ENCODE measurements at regions not wholly inside any gene's neighbourhood (a gene's known extent, or its start where the extent isn't known, plus 50 kb on each side); places are given as distances from the start of the nearest gene placed in this dataset.
"Not testable (repeated sequence)": the region's sequence is repeated elsewhere in the genome, so short reads cannot be mapped to it uniquely, and the experiment has no call there.

DNA sequence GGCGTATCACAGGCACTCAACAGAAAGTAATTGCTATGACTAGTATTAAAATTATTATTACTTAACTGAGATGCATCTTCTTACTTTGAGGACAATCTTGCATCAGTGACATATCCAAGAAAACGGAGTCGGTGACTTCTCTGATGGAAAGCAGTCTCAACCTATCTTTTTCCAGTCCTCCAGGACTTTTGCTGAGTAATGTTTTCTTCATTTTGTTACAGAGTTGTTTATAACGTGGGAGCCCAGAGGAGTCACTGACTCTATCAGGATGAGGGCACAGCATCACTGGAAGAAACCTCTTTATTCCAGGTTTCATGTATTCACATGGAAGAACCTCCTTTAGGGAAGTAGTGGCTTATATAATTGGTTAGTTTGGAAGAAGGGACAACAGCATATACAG is 51.5 kb upstream of the MELK start:
- TF ChIP-seq, protein P1, sequence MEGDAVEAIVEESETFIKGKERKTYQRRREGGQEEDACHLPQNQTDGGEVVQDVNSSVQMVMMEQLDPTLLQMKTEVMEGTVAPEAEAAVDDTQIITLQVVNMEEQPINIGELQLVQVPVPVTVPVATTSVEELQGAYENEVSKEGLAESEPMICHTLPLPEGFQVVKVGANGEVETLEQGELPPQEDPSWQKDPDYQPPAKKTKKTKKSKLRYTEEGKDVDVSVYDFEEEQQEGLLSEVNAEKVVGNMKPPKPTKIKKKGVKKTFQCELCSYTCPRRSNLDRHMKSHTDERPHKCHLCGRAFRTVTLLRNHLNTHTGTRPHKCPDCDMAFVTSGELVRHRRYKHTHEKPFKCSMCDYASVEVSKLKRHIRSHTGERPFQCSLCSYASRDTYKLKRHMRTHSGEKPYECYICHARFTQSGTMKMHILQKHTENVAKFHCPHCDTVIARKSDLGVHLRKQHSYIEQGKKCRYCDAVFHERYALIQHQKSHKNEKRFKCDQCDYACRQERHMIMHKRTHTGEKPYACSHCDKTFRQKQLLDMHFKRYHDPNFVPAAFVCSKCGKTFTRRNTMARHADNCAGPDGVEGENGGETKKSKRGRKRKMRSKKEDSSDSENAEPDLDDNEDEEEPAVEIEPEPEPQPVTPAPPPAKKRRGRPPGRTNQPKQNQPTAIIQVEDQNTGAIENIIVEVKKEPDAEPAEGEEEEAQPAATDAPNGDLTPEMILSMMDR (IDR thresholded peaks at IDR 0.05; ENCODE audit: low read depth, low read length, missing control alignments), result no peak
- no peak overlapping the region for H3K4me3 ChIP-seq (replicated peaks; ENCODE audit: low read depth, low read length)
- no peak for DNase-seq (ENCODE audit: extremely low read depth, low read depth)

DNA sequence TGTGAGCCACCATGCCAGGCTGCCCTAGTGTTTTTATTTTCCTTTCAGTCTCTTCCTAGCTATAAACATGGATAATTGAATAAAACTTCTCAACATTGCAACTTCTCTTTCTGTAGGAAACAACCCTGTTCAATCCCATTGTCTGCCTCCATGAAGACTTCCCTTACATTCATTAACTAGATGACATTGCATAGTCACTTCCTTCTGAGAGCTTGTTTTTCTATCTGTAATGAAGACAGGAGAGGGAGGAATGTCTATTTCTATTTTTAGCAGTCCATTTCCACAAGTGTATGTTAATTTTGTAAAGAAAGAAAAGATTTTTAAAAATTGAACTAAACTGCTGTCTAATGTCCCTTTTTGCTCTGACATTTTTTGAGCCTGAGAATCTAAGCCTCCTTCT is 55.6 kb upstream of the MELK start:
- TF ChIP-seq, protein P1 (IDR thresholded peaks at IDR 0.05; ENCODE audit: low read depth, low read length, missing control alignments), result no peak
- no peak overlapping the region for H3K4me3 ChIP-seq (replicated peaks; ENCODE audit: low read depth, low read length)
- DNase-seq (ENCODE audit: extremely low read depth, low read depth), result no peak

DNA sequence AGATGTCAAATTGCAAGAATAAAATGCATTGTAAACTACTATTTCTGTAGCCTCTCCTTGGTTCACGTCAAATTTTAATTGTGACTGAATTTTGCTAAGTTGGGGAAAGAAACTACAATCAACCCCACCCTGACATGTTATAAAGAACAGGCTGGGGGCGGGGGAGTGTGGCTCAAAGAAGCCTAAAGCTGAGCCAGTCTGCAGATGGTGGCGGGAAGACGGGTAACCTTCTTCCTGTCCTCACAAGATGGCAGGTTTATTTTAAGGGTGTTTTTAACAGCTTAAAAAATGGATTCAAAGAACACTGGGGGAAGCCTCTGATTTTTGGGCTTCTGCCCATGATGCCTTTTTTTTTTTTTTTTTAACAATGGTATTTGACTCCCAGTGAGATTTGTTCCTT is 68.5 kb upstream of the MELK start:
- TF ChIP-seq, protein P1 (IDR thresholded peaks at IDR 0.05; ENCODE audit: low read depth, low read length, missing control alignments), result no peak
- H3K4me3 ChIP-seq (replicated peaks; ENCODE audit: low read depth, low read length), result no peak overlapping the region
- DNase-seq (ENCODE audit: extremely low read depth, low read depth), result no peak

DNA sequence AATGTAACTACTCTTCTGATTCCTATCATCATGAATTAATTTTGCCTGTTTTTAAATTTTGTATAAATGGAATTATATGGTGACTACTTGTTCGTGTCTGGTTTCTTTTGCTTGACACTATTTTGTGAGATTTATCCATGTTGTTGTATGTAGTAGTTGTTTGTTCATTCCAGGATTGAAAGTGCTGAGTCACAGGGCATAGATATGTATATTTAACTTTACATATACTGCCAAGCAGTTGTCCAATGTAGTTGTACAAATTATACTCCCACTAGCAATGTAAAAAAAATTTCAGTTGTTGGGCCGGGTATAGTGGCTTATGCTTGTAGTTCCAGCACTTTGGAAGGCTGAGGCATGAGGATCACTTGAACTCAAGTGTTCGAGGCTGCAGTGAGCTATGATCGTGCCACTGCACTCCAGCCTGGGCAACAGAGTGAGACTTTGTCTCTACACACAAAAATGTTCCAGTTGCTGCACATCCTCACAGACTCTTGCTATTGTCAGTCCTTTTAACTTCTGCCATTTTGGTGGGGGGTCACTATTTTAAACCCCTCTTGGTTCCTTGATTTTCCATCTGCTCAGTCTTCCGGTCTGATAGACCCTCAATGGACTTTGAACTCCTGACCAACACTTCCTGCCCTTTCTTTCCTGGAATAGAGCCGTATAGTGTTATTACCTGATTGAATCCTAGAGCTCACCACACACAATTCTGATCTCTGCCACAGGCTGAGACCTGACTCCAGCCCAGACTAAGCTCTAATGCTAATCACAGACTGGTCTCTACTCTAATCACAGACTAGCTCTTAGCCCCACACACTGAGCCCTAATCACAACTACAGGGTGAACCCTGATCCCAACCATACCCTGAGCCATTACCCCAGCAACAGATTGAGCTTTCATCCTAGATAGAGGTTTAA is 69.3 kb upstream of the MELK start:
- DNase-seq (ENCODE audit: extremely low read depth, low read depth), result no peak
- TF ChIP-seq, protein P1 (IDR thresholded peaks at IDR 0.05; ENCODE audit: low read depth, low read length, missing control alignments), result no peak
- H3K4me3 ChIP-seq (replicated peaks; ENCODE audit: low read depth, low read length), result no peak overlapping the region

- no peak overlapping the region for H3K4me3 ChIP-seq (replicated peaks; ENCODE audit: low read depth, low read length)
- TF ChIP-seq, protein P1 (IDR thresholded peaks at IDR 0.05; ENCODE audit: low read depth, low read length, missing control alignments), result no peak
- DNase-seq (ENCODE audit: extremely low read depth, low read depth), result no peak
Observed at GRCh38 chr9:36501727-36502126, 71.0 kb upstream of the MELK start.

GRCh38 chr9:36500931-36501330 is 71.8 kb upstream of the MELK start:
- not testable (repeated sequence) for H3K4me3 ChIP-seq (replicated peaks; ENCODE audit: low read depth, low read length); DNase-seq (ENCODE audit: extremely low read depth, low read depth)

GRCh38 chr9:36499174-36499890 is 73.4 kb upstream of the MELK start:
- no peak overlapping the region for H3K4me3 ChIP-seq (replicated peaks; ENCODE audit: low read depth, low read length)
- TF ChIP-seq, protein P1 (IDR thresholded peaks at IDR 0.05; ENCODE audit: low read depth, low read length, missing control alignments), result no peak
- no peak for DNase-seq (ENCODE audit: extremely low read depth, low read depth)

DNA sequence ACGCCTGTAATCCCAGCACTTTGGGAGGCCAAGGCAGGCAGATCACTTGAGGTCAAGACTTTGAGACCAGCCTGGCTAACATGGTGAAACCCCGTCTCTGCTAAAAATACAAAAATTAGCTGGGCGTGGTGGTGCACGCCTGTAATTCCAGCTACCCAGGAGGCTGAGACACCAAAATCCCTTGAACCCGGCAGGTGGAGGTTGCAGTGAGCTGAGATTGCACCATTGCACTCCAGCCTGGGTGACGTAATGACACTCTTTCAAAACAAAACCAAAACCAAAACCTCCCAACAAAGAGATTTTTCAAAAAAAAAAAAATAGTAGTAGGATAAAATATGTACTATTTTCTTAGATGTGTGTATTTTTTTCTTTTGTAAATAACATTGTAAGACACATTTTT is 79.1 kb upstream of the MELK start:
- not testable (repeated sequence) for H3K4me3 ChIP-seq (replicated peaks; ENCODE audit: low read depth, low read length); DNase-seq (ENCODE audit: extremely low read depth, low read depth)
